ENCODE measurements at regions not wholly inside any gene's neighbourhood (a gene's known extent, or its start where the extent isn't known, plus 50 kb on each side); places are given as distances from the start of the nearest gene placed in this dataset.
"Not testable (repeated sequence)": the region's sequence is repeated elsewhere in the genome, so short reads cannot be mapped to it uniquely, and the experiment has no call there.

DNA sequence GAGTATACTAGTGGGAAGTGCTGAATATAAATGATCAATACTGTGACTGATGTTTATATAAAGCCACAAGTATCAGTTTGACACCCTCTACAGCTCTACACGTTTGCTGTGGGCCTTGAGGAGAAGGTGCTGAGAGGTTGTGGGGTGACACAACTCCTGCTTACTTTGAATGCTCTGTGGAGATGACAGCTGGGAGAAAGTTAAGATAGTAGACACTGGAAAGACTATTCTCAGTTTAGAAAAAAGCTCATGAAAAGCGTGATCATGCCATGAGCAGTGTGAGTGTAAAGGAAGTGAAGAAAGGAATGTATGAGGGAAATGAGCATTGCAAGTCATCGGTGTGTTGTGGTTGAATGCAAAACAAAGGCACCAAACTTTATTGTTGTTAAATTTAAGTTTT lies 215.8 kb downstream of the UTRN start:
- no peaks in the 10 kb centered on the region for H3K4me1 ChIP-seq (ENCODE audit: insufficient read depth, low read length)
- Mint-ChIP-seq H3K4me3 (peak overlapping the region in 5 of 7 donors; percentile 17 to 66 (median 30)), H3K27me3 (no peaks in the 10 kb centered on the region), H3K9me3 (peaks cover 0 to 14% (median 8%) of the 10 kb centered on the region in 5 donors), H3K4me1 (peaks cover 54 to 71% (median 64%) of the 10 kb centered on the region in 3 donors), H3K36me3 (peaks cover 47 to 82% (median 53%) of the 10 kb centered on the region in 3 donors), H3K27ac (peak overlapping the region; percentile 3 to 84 (median 73))
- H3K4me3 ChIP-seq (ENCODE audit: low read length): no peak overlapping the region
- H3K27ac ChIP-seq (ENCODE audit: low read depth, low read length): no peak overlapping the region
- DNase-seq: no peak
- H3K36me3 ChIP-seq (ENCODE audit: insufficient read depth, low read length): peaks cover 4% of the 10 kb centered on the region
- ChIA-PET CTCF (no interaction called here), POLR2A (no interaction called here)
- no peaks in the 10 kb centered on the region for H3K9me3 ChIP-seq (ENCODE audit: low read length)
- H3K27me3 ChIP-seq (ENCODE audit: insufficient read depth, low read length, poor library complexity, severe bottlenecking): no peaks in the 10 kb centered on the region

GRCh38 chr6:144505214-144505613 lies 220.1 kb downstream of the UTRN start:
- H3K4me1 ChIP-seq (ENCODE audit: insufficient read depth, low read length); H3K27ac ChIP-seq (ENCODE audit: low read depth, low read length); H3K27me3 Mint-ChIP-seq; H3K27me3 ChIP-seq (ENCODE audit: insufficient read depth, low read length, poor library complexity, severe bottlenecking); H3K4me3 Mint-ChIP-seq; DNase-seq; H3K4me3 ChIP-seq (ENCODE audit: low read length); CTCF ChIA-PET; H3K9me3 ChIP-seq (ENCODE audit: low read length); POLR2A ChIA-PET; H3K36me3 ChIP-seq (ENCODE audit: insufficient read depth, low read length): not testable (repeated sequence)
- peaks cover 2 to 19% (median 10%) of the 10 kb centered on the region in 5 donors for H3K9me3 Mint-ChIP-seq
- H3K36me3 Mint-ChIP-seq: peaks cover 51 to 79% (median 66%) of the 10 kb centered on the region in 3 donors
- H3K27ac Mint-ChIP-seq: peak overlapping the region in 1 of 8 donors; percentile 23
- peaks cover 54 to 72% (median 67%) of the 10 kb centered on the region in 3 donors for H3K4me1 Mint-ChIP-seq

GRCh38 chr6:144506051-144506450 lies 220.9 kb downstream of the UTRN start:
- H3K4me3 ChIP-seq (ENCODE audit: low read length); H3K27me3 ChIP-seq (ENCODE audit: insufficient read depth, low read length, poor library complexity, severe bottlenecking); POLR2A ChIA-PET; H3K9me3 ChIP-seq (ENCODE audit: low read length); H3K4me1 ChIP-seq (ENCODE audit: insufficient read depth, low read length); CTCF ChIA-PET; H3K27ac ChIP-seq (ENCODE audit: low read depth, low read length); DNase-seq; H3K27me3 Mint-ChIP-seq; H3K36me3 ChIP-seq (ENCODE audit: insufficient read depth, low read length); H3K4me3 Mint-ChIP-seq: not testable (repeated sequence)
- Mint-ChIP-seq H3K36me3 (peaks cover 49 to 81% (median 62%) of the 10 kb centered on the region in 3 donors), H3K27ac (peak overlapping the region in 2 of 8 donors; percentile 23 to 54), H3K4me1 (peaks cover 49 to 65% (median 61%) of the 10 kb centered on the region in 3 donors), H3K9me3 (peaks cover 2 to 19% (median 10%) of the 10 kb centered on the region in 5 donors)

DNA sequence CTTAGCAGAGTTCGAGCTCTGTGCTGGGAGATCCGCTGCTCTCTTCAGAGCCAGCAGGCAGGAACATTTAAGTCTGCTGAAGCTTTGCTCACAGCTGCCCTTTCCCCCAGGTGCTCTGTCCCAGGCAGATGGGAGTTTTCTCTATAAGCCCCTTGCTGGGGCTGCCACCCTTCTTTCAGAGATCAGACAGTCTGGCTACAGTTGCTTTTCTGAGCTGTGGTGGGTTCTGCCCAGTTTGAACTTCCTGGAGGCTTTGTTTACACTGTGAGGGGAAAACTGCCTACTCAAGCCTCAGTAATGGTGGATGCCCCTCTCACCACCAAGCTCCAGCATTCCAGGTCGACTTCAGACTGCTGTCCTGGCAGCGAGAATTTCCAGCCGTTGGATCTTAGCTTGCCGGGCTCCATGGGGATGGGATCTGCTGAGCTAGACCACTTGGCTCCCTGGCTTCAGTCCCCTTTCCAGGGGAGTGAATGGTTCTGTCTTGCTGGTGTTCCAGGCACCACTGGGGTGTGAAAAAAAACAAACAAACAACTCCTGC lies 222.7 kb downstream of the UTRN start:
- Mint-ChIP-seq H3K4me3 (peak overlapping the region in 1 of 7 donors; percentile 27), H3K4me1 (peaks cover 46 to 56% (median 52%) of the 10 kb centered on the region in 3 donors), H3K36me3 (peaks cover 47 to 78% (median 53%) of the 10 kb centered on the region in 3 donors), H3K9me3 (peaks cover 2 to 19% (median 10%) of the 10 kb centered on the region in 5 donors)
- H3K27me3 ChIP-seq (ENCODE audit: insufficient read depth, low read length, poor library complexity, severe bottlenecking); H3K27me3 Mint-ChIP-seq; POLR2A ChIA-PET; H3K4me3 ChIP-seq (ENCODE audit: low read length); H3K4me1 ChIP-seq (ENCODE audit: insufficient read depth, low read length); DNase-seq; H3K36me3 ChIP-seq (ENCODE audit: insufficient read depth, low read length); H3K27ac Mint-ChIP-seq; H3K27ac ChIP-seq (ENCODE audit: low read depth, low read length); H3K9me3 ChIP-seq (ENCODE audit: low read length); CTCF ChIA-PET: not testable (repeated sequence)

DNA sequence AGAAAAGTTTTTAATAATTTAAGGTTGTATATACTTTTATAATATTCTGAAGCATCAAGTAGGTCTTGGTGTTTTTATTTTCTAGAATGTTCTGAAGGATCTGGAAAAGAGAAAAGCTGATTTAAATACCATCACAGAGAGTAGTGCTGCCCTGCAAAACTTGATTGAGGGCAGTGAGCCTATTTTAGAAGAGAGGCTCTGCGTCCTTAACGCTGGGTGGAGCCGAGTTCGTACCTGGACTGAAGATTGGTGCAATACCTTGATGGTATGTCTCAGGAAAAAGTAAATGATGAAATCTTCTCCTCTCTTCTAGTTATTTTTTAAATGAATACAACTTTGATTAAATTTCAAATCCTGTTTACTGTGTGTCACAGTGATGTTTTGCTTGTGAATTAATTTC lies 225.7 kb downstream of the UTRN start:
- ChIA-PET CTCF (no interaction called here), POLR2A (no interaction called here)
- H3K36me3 ChIP-seq (ENCODE audit: insufficient read depth, low read length): peaks cover 20% of the 10 kb centered on the region
- H3K27ac ChIP-seq (ENCODE audit: low read depth, low read length): no peak overlapping the region
- H3K27me3 ChIP-seq (ENCODE audit: insufficient read depth, low read length, poor library complexity, severe bottlenecking): no peaks in the 10 kb centered on the region
- Mint-ChIP-seq H3K27ac (no peak overlapping the region), H3K27me3 (no peaks in the 10 kb centered on the region), H3K4me1 (peaks cover 23 to 29% (median 28%) of the 10 kb centered on the region in 3 donors), H3K9me3 (peaks cover 0 to 6% (median 3%) of the 10 kb centered on the region in 5 donors), H3K4me3 (no peak overlapping the region), H3K36me3 (peaks cover 30 to 75% (median 31%) of the 10 kb centered on the region in 3 donors)
- DNase-seq: no peak
- H3K4me3 ChIP-seq (ENCODE audit: low read length): no peak overlapping the region
- no peaks in the 10 kb centered on the region for H3K9me3 ChIP-seq (ENCODE audit: low read length)
- no peaks in the 10 kb centered on the region for H3K4me1 ChIP-seq (ENCODE audit: insufficient read depth, low read length)

- no peaks in the 10 kb centered on the region for H3K9me3 ChIP-seq (ENCODE audit: low read length)
- H3K36me3 ChIP-seq (ENCODE audit: insufficient read depth, low read length): peaks cover 27% of the 10 kb centered on the region
- no peak overlapping the region for H3K27ac Mint-ChIP-seq
- CTCF ChIA-PET: no interaction called here
- DNase-seq: no peak
- H3K36me3 Mint-ChIP-seq: peaks cover 5 to 77% (median 29%) of the 10 kb centered on the region in 3 donors
- POLR2A ChIA-PET: no interaction called here
- no peak overlapping the region for H3K4me3 Mint-ChIP-seq
- no peaks in the 10 kb centered on the region for H3K9me3 Mint-ChIP-seq
- no peak overlapping the region for H3K27ac ChIP-seq (ENCODE audit: low read depth, low read length)
- H3K4me3 ChIP-seq (ENCODE audit: low read length): no peak overlapping the region
- no peaks in the 10 kb centered on the region for H3K27me3 Mint-ChIP-seq
- H3K4me1 Mint-ChIP-seq: peaks cover 0 to 6% (median 5%) of the 10 kb centered on the region in 3 donors
- no peaks in the 10 kb centered on the region for H3K4me1 ChIP-seq (ENCODE audit: insufficient read depth, low read length)
- no peaks in the 10 kb centered on the region for H3K27me3 ChIP-seq (ENCODE audit: insufficient read depth, low read length, poor library complexity, severe bottlenecking)
Measured at GRCh38 chr6:144515761-144516160, 230.6 kb downstream of the UTRN start.

DNA sequence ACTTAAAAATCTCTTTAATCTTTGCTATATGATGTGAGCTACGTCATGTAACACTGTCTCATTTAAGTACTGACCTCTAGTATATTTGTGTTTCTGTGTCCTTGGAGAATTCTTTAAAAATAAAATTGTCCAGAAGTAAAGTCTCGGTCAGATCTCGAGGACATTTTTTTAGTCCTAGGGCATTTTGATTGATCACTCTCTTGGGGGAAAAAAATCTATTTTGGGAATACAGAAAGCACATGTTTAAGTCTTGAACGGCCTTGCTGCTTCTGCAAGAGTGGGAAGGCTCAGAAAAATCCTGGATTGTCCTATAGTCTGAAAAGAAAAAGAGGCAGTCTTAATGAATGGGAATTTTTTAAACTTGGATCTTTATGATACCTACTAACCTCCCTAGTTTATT lies 234.3 kb downstream of the UTRN start:
- POLR2A ChIA-PET: no interaction called here

DNA sequence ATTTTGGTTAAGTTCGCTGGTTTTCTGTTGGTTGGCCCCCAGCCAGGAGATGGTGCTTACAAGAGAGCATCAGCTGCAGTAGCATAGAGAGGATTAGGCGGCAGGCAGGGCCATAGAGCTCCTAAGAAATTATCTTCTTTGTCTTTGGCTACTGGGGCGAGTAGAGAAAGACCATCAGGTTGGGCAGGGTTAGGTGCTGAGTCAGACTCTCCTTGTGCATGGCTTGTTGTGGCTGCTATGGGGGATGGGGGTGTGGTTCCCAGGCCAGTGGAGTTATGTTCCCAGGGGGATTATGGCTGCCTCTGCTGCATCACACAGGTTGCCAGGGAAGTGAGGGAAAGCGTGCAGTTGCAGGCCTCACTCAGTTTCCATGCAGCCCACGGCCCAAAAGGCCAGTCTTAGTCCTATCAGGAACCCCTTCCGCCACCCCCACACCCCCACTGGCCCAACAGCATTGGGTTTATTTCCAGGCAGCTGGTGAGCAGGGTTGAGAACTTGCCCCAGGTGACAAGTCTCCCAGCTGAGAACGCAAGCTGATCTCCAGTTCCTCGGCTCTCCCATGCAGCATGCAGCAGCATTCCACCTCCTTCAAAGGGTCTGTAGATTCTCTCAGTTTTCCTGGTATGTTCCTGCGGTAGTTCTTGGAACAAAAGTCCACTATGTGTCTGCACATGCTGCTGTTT lies 243.7 kb downstream of the UTRN start:
- POLR2A ChIA-PET: no interaction called here
- H3K36me3 ChIP-seq (ENCODE audit: insufficient read depth, low read length): peaks cover 20% of the 10 kb centered on the region
- no peak overlapping the region for H3K4me3 ChIP-seq (ENCODE audit: low read length)
- no peaks in the 10 kb centered on the region for H3K27me3 ChIP-seq (ENCODE audit: insufficient read depth, low read length, poor library complexity, severe bottlenecking)
- no peaks in the 10 kb centered on the region for H3K9me3 ChIP-seq (ENCODE audit: low read length)
- no peak overlapping the region for H3K27ac ChIP-seq (ENCODE audit: low read depth, low read length)
- Mint-ChIP-seq H3K36me3 (peaks cover 27 to 89% (median 30%) of the 10 kb centered on the region in 3 donors), H3K4me3 (no peak overlapping the region), H3K9me3 (no peaks in the 10 kb centered on the region), H3K27ac (peak overlapping the region in 2 of 8 donors; percentile 55 to 63), H3K27me3 (no peaks in the 10 kb centered on the region), H3K4me1 (peaks cover 20 to 30% (median 29%) of the 10 kb centered on the region in 3 donors)
- CTCF ChIA-PET: no interaction called here
- H3K4me1 ChIP-seq (ENCODE audit: insufficient read depth, low read length): no peaks in the 10 kb centered on the region
- no peak for DNase-seq

More for the DNA sequence above, 234.3 kb downstream of the UTRN start:
- Mint-ChIP-seq H3K27me3 (no peaks in the 10 kb centered on the region), H3K4me1 (peaks cover 4 to 11% (median 9%) of the 10 kb centered on the region in 3 donors), H3K27ac (no peak overlapping the region), H3K9me3 (no peaks in the 10 kb centered on the region), H3K36me3 (peaks cover 0 to 80% (median 30%) of the 10 kb centered on the region in 3 donors), H3K4me3 (no peak overlapping the region)
- H3K4me3 ChIP-seq (ENCODE audit: low read length): no peak overlapping the region
- CTCF ChIA-PET: no interaction called here
- no peaks in the 10 kb centered on the region for H3K27me3 ChIP-seq (ENCODE audit: insufficient read depth, low read length, poor library complexity, severe bottlenecking)
- peaks cover 36% of the 10 kb centered on the region for H3K36me3 ChIP-seq (ENCODE audit: insufficient read depth, low read length)
- H3K27ac ChIP-seq (ENCODE audit: low read depth, low read length): no peak overlapping the region
- no peaks in the 10 kb centered on the region for H3K4me1 ChIP-seq (ENCODE audit: insufficient read depth, low read length)
- no peaks in the 10 kb centered on the region for H3K9me3 ChIP-seq (ENCODE audit: low read length)
- DNase-seq: no peak

Measured in CD8-positive, alpha-beta memory T cell (primary cell).